ENCODE measurements at regions not wholly inside any gene's neighbourhood (a gene's known extent, or its start where the extent isn't known, plus 50 kb on each side); places are given as distances from the start of the nearest gene placed in this dataset.

GRCh38 chrX:100216083-100216482 lies 194.0 kb downstream of the PCDH19 start:
- Histone ChIP-seq H4K20me1 (ENCODE audit: insufficient read depth, low read length) (no peaks in the 10 kb centered on the region), H3K4me3 (replicated peaks in 1 of 3; ENCODE audit: insufficient read depth in 1 of 3, low read depth in 2 of 3, low read length in 3 of 3) (no peak overlapping the region), H3K79me2 (ENCODE audit: insufficient read depth, low read length) (no peaks in the 10 kb centered on the region), H3K9me3 (ENCODE audit: low read length) (no peaks in the 10 kb centered on the region), H3K4me2 (ENCODE audit: low read depth, low read length) (no peak overlapping the region), H3K4me1 (ENCODE audit: insufficient read depth, low read length) (no peaks in the 10 kb centered on the region), H3K9ac (ENCODE audit: insufficient read depth, low read depth, low read length) (no peak overlapping the region), H3K27me3 (ENCODE audit: control insufficient read depth in 1 of 2, insufficient read depth in 2 of 2, low read length in 2 of 2) (no peaks in the 10 kb centered on the region), H3K36me3 (replicated peaks in 1 of 2; ENCODE audit: control insufficient read depth in 1 of 2, insufficient read depth in 2 of 2, low read length in 2 of 2) (no peaks in the 10 kb centered on the region), H3K27ac (ENCODE audit: extremely low read length, insufficient read depth, low read length) (no peak overlapping the region), H2AFZ (ENCODE audit: low read length) (no peak overlapping the region)
- FAIRE-seq (no peak), ATAC-seq (no peak), DNase-seq (ENCODE audit: low spot score) (no peak)
- in situ Hi-C loops (cut with HindIII; ENCODE audit: extremely low pct_ligation_motif_present, low pct_unique_long_range_greater_than_20kb) (no loop called here), intact Hi-C loops (cut with micrococcal nuclease; ENCODE audit: unreplicated experiment) (no loop called here)
- ChIA-PET POLR2A (no interaction called here), CTCF (ENCODE audit: low intra/inter-chr PET ratio, low total read pairs) (no interaction called here)
- no TSS peak for BruUV-seq (replicated peaks)
- TF ChIP-seq ZNF296 (CRISPR knock-in tag; conservative IDR thresholded peaks at IDR 0.05) (no peak), ZNF230 (CRISPR knock-in tag; IDR thresholded peaks at IDR 0.05) (no peak), EZH2 (conservative IDR thresholded peaks at IDR 0.05; ENCODE audit: low read depth, low read length) (no peak), ARID5B (CRISPR knock-in tag; IDR thresholded peaks at IDR 0.05) (no peak), UBTF (CRISPR knock-in tag; IDR thresholded peaks at IDR 0.05) (no peak), ZIK1 (CRISPR knock-in tag; IDR thresholded peaks at IDR 0.05; ENCODE audit: borderline replicate concordance, low read depth) (no peak)
- TF ChIP-seq, protein P1, sequence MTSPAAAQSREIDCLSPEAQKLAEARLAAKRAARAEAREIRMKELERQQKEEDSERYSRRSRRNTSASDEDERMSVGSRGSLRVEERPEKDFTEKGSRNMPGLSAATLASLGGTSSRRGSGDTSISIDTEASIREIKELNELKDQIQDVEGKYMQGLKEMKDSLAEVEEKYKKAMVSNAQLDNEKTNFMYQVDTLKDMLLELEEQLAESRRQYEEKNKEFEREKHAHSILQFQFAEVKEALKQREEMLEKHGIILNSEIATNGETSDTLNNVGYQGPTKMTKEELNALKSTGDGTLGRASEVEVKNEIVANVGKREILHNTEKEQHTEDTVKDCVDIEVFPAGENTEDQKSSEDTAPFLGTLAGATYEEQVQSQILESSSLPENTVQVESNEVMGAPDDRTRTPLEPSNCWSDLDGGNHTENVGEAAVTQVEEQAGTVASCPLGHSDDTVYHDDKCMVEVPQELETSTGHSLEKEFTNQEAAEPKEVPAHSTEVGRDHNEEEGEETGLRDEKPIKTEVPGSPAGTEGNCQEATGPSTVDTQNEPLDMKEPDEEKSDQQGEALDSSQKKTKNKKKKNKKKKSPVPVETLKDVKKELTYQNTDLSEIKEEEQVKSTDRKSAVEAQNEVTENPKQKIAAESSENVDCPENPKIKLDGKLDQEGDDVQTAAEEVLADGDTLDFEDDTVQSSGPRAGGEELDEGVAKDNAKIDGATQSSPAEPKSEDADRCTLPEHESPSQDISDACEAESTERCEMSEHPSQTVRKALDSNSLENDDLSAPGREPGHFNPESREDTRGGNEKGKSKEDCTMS (CRISPR knock-in tag; conservative IDR thresholded peaks at IDR 0.05): no peak
- TF ChIP-seq, protein P2, sequence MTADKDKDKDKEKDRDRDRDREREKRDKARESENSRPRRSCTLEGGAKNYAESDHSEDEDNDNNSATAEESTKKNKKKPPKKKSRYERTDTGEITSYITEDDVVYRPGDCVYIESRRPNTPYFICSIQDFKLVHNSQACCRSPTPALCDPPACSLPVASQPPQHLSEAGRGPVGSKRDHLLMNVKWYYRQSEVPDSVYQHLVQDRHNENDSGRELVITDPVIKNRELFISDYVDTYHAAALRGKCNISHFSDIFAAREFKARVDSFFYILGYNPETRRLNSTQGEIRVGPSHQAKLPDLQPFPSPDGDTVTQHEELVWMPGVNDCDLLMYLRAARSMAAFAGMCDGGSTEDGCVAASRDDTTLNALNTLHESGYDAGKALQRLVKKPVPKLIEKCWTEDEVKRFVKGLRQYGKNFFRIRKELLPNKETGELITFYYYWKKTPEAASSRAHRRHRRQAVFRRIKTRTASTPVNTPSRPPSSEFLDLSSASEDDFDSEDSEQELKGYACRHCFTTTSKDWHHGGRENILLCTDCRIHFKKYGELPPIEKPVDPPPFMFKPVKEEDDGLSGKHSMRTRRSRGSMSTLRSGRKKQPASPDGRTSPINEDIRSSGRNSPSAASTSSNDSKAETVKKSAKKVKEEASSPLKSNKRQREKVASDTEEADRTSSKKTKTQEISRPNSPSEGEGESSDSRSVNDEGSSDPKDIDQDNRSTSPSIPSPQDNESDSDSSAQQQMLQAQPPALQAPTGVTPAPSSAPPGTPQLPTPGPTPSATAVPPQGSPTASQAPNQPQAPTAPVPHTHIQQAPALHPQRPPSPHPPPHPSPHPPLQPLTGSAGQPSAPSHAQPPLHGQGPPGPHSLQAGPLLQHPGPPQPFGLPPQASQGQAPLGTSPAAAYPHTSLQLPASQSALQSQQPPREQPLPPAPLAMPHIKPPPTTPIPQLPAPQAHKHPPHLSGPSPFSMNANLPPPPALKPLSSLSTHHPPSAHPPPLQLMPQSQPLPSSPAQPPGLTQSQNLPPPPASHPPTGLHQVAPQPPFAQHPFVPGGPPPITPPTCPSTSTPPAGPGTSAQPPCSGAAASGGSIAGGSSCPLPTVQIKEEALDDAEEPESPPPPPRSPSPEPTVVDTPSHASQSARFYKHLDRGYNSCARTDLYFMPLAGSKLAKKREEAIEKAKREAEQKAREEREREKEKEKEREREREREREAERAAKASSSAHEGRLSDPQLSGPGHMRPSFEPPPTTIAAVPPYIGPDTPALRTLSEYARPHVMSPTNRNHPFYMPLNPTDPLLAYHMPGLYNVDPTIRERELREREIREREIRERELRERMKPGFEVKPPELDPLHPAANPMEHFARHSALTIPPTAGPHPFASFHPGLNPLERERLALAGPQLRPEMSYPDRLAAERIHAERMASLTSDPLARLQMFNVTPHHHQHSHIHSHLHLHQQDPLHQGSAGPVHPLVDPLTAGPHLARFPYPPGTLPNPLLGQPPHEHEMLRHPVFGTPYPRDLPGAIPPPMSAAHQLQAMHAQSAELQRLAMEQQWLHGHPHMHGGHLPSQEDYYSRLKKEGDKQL (CRISPR knock-in tag; IDR thresholded peaks at IDR 0.05; ENCODE audit: low read depth): no peak
- WGBS (ENCODE audit: low lambda C conversion rate): 2% methylated on average over 4 of the region's 4 CpGs
